Keratinocyte (primary cell): ENCODE measurements at regions not wholly inside any gene's neighbourhood (a gene's known extent, or its start where the extent isn't known, plus 50 kb on each side); places are given as distances from the start of the nearest gene placed in this dataset.
A peak's percentile ranks its signal among the peaks of the same experiment; 100 is the strongest.

Source experiments
- DNase-seq: peaks from one replicate; pipeline ENCODE4 v3.0.0-alpha.2; 2011; ENCODE audit warnings: low read depth, missing footprints, low spot score
- FAIRE-seq: peaks from 2 replicates; lab custom pipeline; 2011; peaks lifted over from hg19 to GRCh38; lab: Jason Lieb, UNC
- H2AFZ ChIP-seq: 2 replicates; pipeline ENCODE4 v1.6.0; 2012; ENCODE audit warnings: low read length, control low read depth, inconsistent platforms; ENCODE audit not compliant: control insufficient read depth
- H3K27ac ChIP-seq: 2 replicates; pipeline ENCODE4 v1.5.1; 2011; ENCODE audit warnings: low read length; ENCODE audit not compliant: control insufficient read depth, insufficient read depth
- H3K27me3 ChIP-seq: 3 replicates; pipeline ENCODE4 v1.6.0; 2011; ENCODE audit warnings: low read length; ENCODE audit not compliant: control insufficient read depth, insufficient read depth; ENCODE audit errors: extremely low read depth
- H3K36me3 ChIP-seq, 2 experiments: 2 replicates in 1 of 2; 3 replicates in 1 of 2; pipeline ENCODE4 v1.5.1; 2011; ENCODE audit warnings: low read length in 2 of 2, mild to moderate bottlenecking in 1 of 2; ENCODE audit not compliant: control insufficient read depth in 2 of 2, insufficient read depth in 2 of 2; ENCODE audit errors: extremely low read depth in 1 of 2
- H3K4me1 ChIP-seq: 3 replicates; pipeline ENCODE4 v1.5.1; 2011; ENCODE audit warnings: low read length; ENCODE audit not compliant: control insufficient read depth, insufficient read depth; ENCODE audit errors: extremely low read depth
- H3K4me2 ChIP-seq: 3 replicates; pipeline ENCODE4 v1.6.0; 2011; ENCODE audit warnings: low read depth, low read length; ENCODE audit not compliant: control insufficient read depth, insufficient read depth; ENCODE audit errors: extremely low read depth
- H3K4me3 ChIP-seq, 3 experiments: fragments of 200-600 bp in 1 of 3; sonication (generic) in 1 of 3; 2 replicates in 2 of 3; 3 replicates in 1 of 3; pipeline ENCODE4 v1.5.1; 2011 to 2016; ENCODE audit warnings: low read length in 3 of 3, mild to moderate bottlenecking in 3 of 3, control low read depth in 2 of 3, inconsistent platforms in 1 of 3, low read depth in 1 of 3, mixed read lengths in 1 of 3, mixed run types in 1 of 3, moderate library complexity in 1 of 3; ENCODE audit not compliant: control insufficient read depth in 2 of 3, insufficient read depth in 2 of 3; ENCODE audit errors: extremely low read depth in 1 of 3
- H3K79me2 ChIP-seq: 2 replicates; pipeline ENCODE4 v1.6.0; 2012; ENCODE audit warnings: low read length; ENCODE audit not compliant: control insufficient read depth, insufficient read depth
- H3K9ac ChIP-seq: 3 replicates; pipeline ENCODE4 v1.6.0; 2011; ENCODE audit warnings: low read length; ENCODE audit not compliant: control insufficient read depth, insufficient read depth; ENCODE audit errors: extremely low read depth
- H3K9me1 ChIP-seq: 3 replicates; pipeline ENCODE4 v1.6.0; 2011; ENCODE audit warnings: low read length; ENCODE audit not compliant: control insufficient read depth, insufficient read depth; ENCODE audit errors: extremely low read depth
- H3K9me3 ChIP-seq: 2 replicates; pipeline ENCODE4 v1.5.1; 2012; ENCODE audit warnings: low read depth, low read length; ENCODE audit not compliant: control insufficient read depth
- H4K20me1 ChIP-seq: 3 replicates; pipeline ENCODE4 v1.6.0; 2011; ENCODE audit warnings: low read length; ENCODE audit not compliant: control insufficient read depth, insufficient read depth; ENCODE audit errors: extremely low read depth
- EZH2 ChIP-seq: IDR thresholded peaks from one replicate; pipeline ENCODE4 v1.6.1; 2012; ENCODE audit warnings: inconsistent platforms, mild to moderate bottlenecking, low read length, moderate library complexity
- dilution Hi-C: fragments of 300-500 bp; cut with MboI; formaldehyde crosslinking; loops from one replicate; pipeline ENCODE4 v1.7.0; 2020; ENCODE audit warnings: low sequenced_read_pairs; ENCODE audit not compliant: extremely low pct_ligation_motif_present
- TF ChIP-seq, protein P1 (sequence below), 3 experiments: IDR thresholded peaks in 1 of 3; conservative IDR thresholded peaks in 1 of 3; optimal IDR thresholded peaks in 1 of 3; 2 replicates in 2 of 3; 3 replicates in 1 of 3; pipeline versions ENCODE3 to v1.5.1; 2011; ENCODE audit warnings: low read length in 3 of 3, mild to moderate bottlenecking in 3 of 3, moderate library complexity in 2 of 3, control low read depth in 1 of 3, inconsistent platforms in 1 of 3; ENCODE audit not compliant: insufficient read depth in 2 of 3; ENCODE audit errors: extremely low read depth in 1 of 3

DNA sequence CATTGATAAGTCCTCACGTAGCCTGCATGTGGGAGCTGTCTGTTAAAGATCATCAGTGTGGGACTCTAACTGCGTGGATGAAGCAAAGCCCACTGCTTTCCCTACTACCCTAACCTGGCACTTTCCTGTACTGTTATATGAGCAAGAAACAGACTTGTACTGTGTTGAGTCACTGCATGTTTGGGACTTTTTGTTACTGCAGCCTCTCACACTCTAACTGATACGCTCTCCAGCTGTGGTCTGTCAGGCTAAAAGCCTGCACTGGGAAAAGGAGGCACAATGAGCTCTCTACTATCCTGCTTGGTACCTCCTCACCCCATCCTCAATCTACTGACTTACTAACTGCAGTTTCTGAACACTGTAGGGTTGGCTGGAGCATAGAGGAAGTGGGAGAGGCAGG is 93.7 kb upstream of the PLET1 start:
- TF ChIP-seq, protein P1, sequence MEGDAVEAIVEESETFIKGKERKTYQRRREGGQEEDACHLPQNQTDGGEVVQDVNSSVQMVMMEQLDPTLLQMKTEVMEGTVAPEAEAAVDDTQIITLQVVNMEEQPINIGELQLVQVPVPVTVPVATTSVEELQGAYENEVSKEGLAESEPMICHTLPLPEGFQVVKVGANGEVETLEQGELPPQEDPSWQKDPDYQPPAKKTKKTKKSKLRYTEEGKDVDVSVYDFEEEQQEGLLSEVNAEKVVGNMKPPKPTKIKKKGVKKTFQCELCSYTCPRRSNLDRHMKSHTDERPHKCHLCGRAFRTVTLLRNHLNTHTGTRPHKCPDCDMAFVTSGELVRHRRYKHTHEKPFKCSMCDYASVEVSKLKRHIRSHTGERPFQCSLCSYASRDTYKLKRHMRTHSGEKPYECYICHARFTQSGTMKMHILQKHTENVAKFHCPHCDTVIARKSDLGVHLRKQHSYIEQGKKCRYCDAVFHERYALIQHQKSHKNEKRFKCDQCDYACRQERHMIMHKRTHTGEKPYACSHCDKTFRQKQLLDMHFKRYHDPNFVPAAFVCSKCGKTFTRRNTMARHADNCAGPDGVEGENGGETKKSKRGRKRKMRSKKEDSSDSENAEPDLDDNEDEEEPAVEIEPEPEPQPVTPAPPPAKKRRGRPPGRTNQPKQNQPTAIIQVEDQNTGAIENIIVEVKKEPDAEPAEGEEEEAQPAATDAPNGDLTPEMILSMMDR (optimal IDR thresholded peaks at IDR 0.05 in 1 of 3, IDR thresholded peaks at IDR 0.05 in 1 of 3, conservative IDR thresholded peaks at IDR 0.05 in 1 of 3; ENCODE audit: extremely low read depth in 1 of 3, insufficient read depth in 2 of 3, low read length in 3 of 3): no peak
- no peak for TF ChIP-seq EZH2
- H3K36me3 ChIP-seq: no peaks in the 10 kb centered on the region
- no peak overlapping the region for H3K4me2 ChIP-seq
- H3K9me1 ChIP-seq: no peaks in the 10 kb centered on the region
- no peaks in the 10 kb centered on the region for H4K20me1 ChIP-seq
- H3K9ac ChIP-seq: no peak overlapping the region
- no peaks in the 10 kb centered on the region for H3K9me3 ChIP-seq
- FAIRE-seq (no peak), DNase-seq (no peak)
- no peak overlapping the region for H3K27ac ChIP-seq
- dilution Hi-C loops: no loop called here
- no peak overlapping the region for H3K4me3 ChIP-seq
- no peaks in the 10 kb centered on the region for H3K27me3 ChIP-seq
- no peaks in the 10 kb centered on the region for H3K4me1 ChIP-seq
- no peak overlapping the region for H2AFZ ChIP-seq
- no peaks in the 10 kb centered on the region for H3K79me2 ChIP-seq

DNA sequence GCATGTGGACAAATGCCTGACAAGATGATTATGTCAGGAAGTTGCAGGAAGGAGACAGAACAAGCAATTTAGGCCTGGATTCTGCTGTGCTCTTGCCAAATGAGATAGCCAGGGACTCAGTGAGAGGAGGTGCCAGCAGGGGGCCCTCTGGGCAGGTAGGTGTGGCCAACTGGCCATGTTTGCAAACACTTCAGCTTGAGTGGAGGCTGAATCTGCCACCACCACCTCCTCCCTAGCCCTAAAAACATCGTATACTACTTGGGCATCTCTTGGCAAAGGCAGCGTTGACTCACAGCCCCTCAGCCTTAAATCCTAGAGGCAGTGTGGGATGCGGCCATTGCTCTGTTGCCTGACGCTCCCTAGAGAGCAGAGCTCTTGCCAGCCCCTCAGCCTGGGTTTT is 95.1 kb upstream of the PLET1 start:
- Histone ChIP-seq H3K4me2 (no peak overlapping the region), H3K79me2 (no peaks in the 10 kb centered on the region), H4K20me1 (no peaks in the 10 kb centered on the region), H3K36me3 (no peaks in the 10 kb centered on the region), H3K9me1 (no peaks in the 10 kb centered on the region), H3K9ac (no peak overlapping the region), H3K4me3 (no peak overlapping the region), H3K4me1 (no peaks in the 10 kb centered on the region), H3K27ac (no peak overlapping the region), H3K27me3 (no peaks in the 10 kb centered on the region), H3K9me3 (no peaks in the 10 kb centered on the region), H2AFZ (no peak overlapping the region)
- TF ChIP-seq, protein P1 (optimal IDR thresholded peaks at IDR 0.05 in 1 of 3, IDR thresholded peaks at IDR 0.05 in 1 of 3, conservative IDR thresholded peaks at IDR 0.05 in 1 of 3; ENCODE audit: extremely low read depth in 1 of 3, insufficient read depth in 2 of 3, low read length in 3 of 3): peak; percentile 42 to 64 (median 54)
- no peak for TF ChIP-seq EZH2
- dilution Hi-C loops: no loop called here
- FAIRE-seq: no peak
- DNase-seq: peak; percentile 2
